ENCODE measurements at regions not wholly inside any gene's neighbourhood (a gene's known extent, or its start where the extent isn't known, plus 50 kb on each side); places are given as distances from the start of the nearest gene placed in this dataset.

- DNase-seq (ENCODE audit: low spot score), result no peak
Measured at GRCh38 chr22:48352086-48352911, 1475.4 kb downstream of the BRD1 start.

GRCh38 chr22:48351376-48352085 lies 1476.1 kb downstream of the BRD1 start:
- no peak for DNase-seq (ENCODE audit: low spot score)

- DNase-seq (ENCODE audit: low spot score), result no peak
Measured at GRCh38 chr22:48350456-48350855, 1477.2 kb downstream of the BRD1 start.

GRCh38 chr22:48348855-48349254 lies 1478.8 kb downstream of the BRD1 start:
- DNase-seq (ENCODE audit: low spot score), result no peak

- no peak for DNase-seq (ENCODE audit: low spot score)
Measured at GRCh38 chr22:48347311-48347710, 1480.4 kb downstream of the BRD1 start.

GRCh38 chr22:48346911-48347310 lies 1480.8 kb downstream of the BRD1 start:
- DNase-seq (ENCODE audit: low spot score), result no peak

- DNase-seq (ENCODE audit: low spot score), result no peak
Measured at GRCh38 chr22:48346311-48346710, 1481.4 kb downstream of the BRD1 start.

- no peak for DNase-seq (ENCODE audit: low spot score)
Measured at GRCh38 chr22:48345631-48346030, 1482.0 kb downstream of the BRD1 start.

GRCh38 chr22:48343461-48343860 lies 1484.2 kb downstream of the BRD1 start:
- DNase-seq (ENCODE audit: low spot score), result no peak

GRCh38 chr22:48342732-48343131 lies 1484.9 kb downstream of the BRD1 start:
- DNase-seq (ENCODE audit: low spot score), result no peak

GRCh38 chr22:48342016-48342415 lies 1485.7 kb downstream of the BRD1 start:
- no peak for DNase-seq (ENCODE audit: low spot score)

GRCh38 chr22:48340727-48341709 lies 1486.7 kb downstream of the BRD1 start:
- no peak for DNase-seq (ENCODE audit: low spot score)

- DNase-seq (ENCODE audit: low spot score), result no peak
Measured at GRCh38 chr22:48340191-48340590, 1487.5 kb downstream of the BRD1 start.

- DNase-seq (ENCODE audit: low spot score), result no peak
Measured at GRCh38 chr22:48338793-48339705, 1488.6 kb downstream of the BRD1 start.

GRCh38 chr22:48337957-48338792 lies 1489.5 kb downstream of the BRD1 start:
- no peak for DNase-seq (ENCODE audit: low spot score)

GRCh38 chr22:48336339-48337060 lies 1491.2 kb downstream of the BRD1 start:
- DNase-seq (ENCODE audit: low spot score), result no peak

GRCh38 chr22:48335442-48336139 lies 1492.1 kb downstream of the BRD1 start:
- DNase-seq (ENCODE audit: low spot score), result no peak

GRCh38 chr22:48334971-48335370 lies 1492.7 kb downstream of the BRD1 start:
- DNase-seq (ENCODE audit: low spot score), result no peak
